H1 (cell line): ENCODE measurements at regions not wholly inside any gene's neighbourhood (a gene's known extent, or its start where the extent isn't known, plus 50 kb on each side); places are given as distances from the start of the nearest gene placed in this dataset.

Experiments
- BACH1 ChIP-seq: IDR thresholded peaks from 2 replicates; pipeline ENCODE4 v1.6.1; 2012; ENCODE audit warnings: low read length, improper control_type of control experiment
- CBX8 ChIP-seq: fragments of 300-800, 300-1000 bp; sonication (generic); IDR thresholded peaks from 2 replicates; pipeline ENCODE4 v1.7.1; 2016; ENCODE audit warnings: low read depth, low read length, borderline replicate concordance
- CEBPB ChIP-seq: IDR thresholded peaks from 2 replicates; pipeline ENCODE4 v1.6.1; 2012; ENCODE audit warnings: low read depth, low read length
- CHD2 ChIP-seq: IDR thresholded peaks from 2 replicates; pipeline ENCODE4 v1.6.1; 2012; ENCODE audit warnings: low read length, improper control_type of control experiment
- CREB1 ChIP-seq: IDR thresholded peaks from 2 replicates; pipeline ENCODE4 v1.6.1; 2012; ENCODE audit warnings: inconsistent platforms
- CTCF ChIP-seq, 3 experiments: IDR thresholded peaks; 1 replicate in 2 of 3; 2 replicates in 1 of 3; pipeline versions ENCODE4 v1.5.1 to v1.6.1; 2011; ENCODE audit warnings: low read length in 3 of 3, mild to moderate bottlenecking in 3 of 3, inconsistent platforms in 2 of 3, low read depth in 1 of 3, moderate library complexity in 1 of 3; ENCODE audit not compliant: insufficient read depth in 1 of 3; ENCODE audit errors: control extremely low read depth in 1 of 3
- JUND ChIP-seq: IDR thresholded peaks from 2 replicates; pipeline ENCODE4 v1.6.1; 2011; ENCODE audit warnings: mild to moderate bottlenecking, improper control_type of control experiment, low read length
- NRF1 ChIP-seq: IDR thresholded peaks from 2 replicates; pipeline ENCODE4 v1.6.1; 2011; ENCODE audit warnings: mild to moderate bottlenecking, low read depth, low read length, improper control_type of control experiment
- POLR2AphosphoS5 ChIP-seq: IDR thresholded peaks from 2 replicates; pipeline ENCODE4 v1.6.1; 2011; ENCODE audit warnings: low read depth, low read length
- SIRT6 ChIP-seq: IDR thresholded peaks from one replicate; pipeline ENCODE4 v1.7.1; 2012; ENCODE audit warnings: low read length, inconsistent platforms
- SP2 ChIP-seq: IDR thresholded peaks from 2 replicates; pipeline ENCODE4 v1.6.1; 2012; ENCODE audit warnings: mild to moderate bottlenecking, low read length, inconsistent platforms

DNA sequence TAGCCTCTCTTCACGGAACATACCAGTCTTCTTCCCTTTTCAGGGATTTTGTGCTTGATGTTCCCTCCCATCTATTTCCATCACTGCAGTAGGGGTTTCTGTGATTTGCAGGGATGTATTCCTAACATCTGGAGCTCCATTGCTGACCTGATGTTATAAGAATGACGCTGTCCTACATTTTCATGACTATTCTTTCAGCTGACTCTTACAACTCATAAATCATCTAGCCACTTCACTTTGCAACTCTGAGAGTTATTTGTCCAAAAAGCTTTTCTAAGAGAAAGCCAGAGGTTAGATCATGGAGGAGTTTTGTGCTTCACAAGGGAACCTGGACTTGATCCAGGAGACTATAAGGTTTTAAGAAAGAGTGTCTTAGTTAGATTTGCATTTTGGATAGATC, 116.6 kb upstream of the FAR2 start:
- TF ChIP-seq CHD2 (no peak), CBX8 (no peak), CTCF (IDR thresholded peaks at IDR 0.05; ENCODE audit: control extremely low read depth in 1 of 3, insufficient read depth in 1 of 3, low read depth in 1 of 3, low read length in 3 of 3) (no peak), SIRT6 (no peak), CEBPB (no peak), BACH1 (no peak), SP2 (no peak), JUND (no peak), NRF1 (no peak), CREB1 (no peak), POLR2AphosphoS5 (no peak)
